Uterus (tissue), 3 donors: ENCODE measurements at regions not wholly inside any gene's neighbourhood (a gene's known extent, or its start where the extent isn't known, plus 50 kb on each side); places are given as distances from the start of the nearest gene placed in this dataset.

Experiments used
- DNase-seq, 2 donors: peaks; one replicate each; pipeline ENCODE4 v3.0.0-alpha.2; 2019 to 2020
- H3K27ac ChIP-seq, 2 donors: fragments of 200-600 bp; sonication (generic); 1 replicate in 1 of 2; 2 replicates in 1 of 2; pipeline ENCODE4 v1.5.1; 2016 to 2018
- H3K27me3 ChIP-seq, 2 donors: fragments of 200-600 bp; sonication (generic); one replicate each; pipeline ENCODE4 v1.5.1; 2018 to 2019; ENCODE audit warnings: control low read depth in 1 of 2
- H3K36me3 ChIP-seq, 2 donors: fragments of 200-600 bp; sonication (generic); one replicate each; pipeline ENCODE4 v1.5.1; 2019; ENCODE audit warnings: control low read depth in 1 of 2
- H3K4me1 ChIP-seq, 2 donors: fragments of 200-600 bp; sonication (generic); one replicate each; pipeline ENCODE4 v1.5.1; 2018 to 2019; ENCODE audit warnings: control low read depth in 1 of 2
- H3K4me3 ChIP-seq, 2 donors: fragments of 200-600 bp; sonication (generic); 1 replicate in 1 of 2; 2 replicates in 1 of 2; pipeline ENCODE4 v1.5.1; 2018 to 2019; ENCODE audit warnings: mild to moderate bottlenecking in 1 of 2
- H3K9me3 ChIP-seq, 2 donors: fragments of 200-600 bp; sonication (generic); one replicate each; pipeline ENCODE4 v1.5.1; 2019; ENCODE audit warnings: control low read depth in 1 of 2
- POLR2A ChIP-seq, 2 donors: fragments of 450-650 bp; IDR thresholded peaks; one replicate each; pipeline ENCODE4 v1.6.1; 2016; ENCODE audit warnings: antibody characterized with exemption in 2 of 2, mild to moderate bottlenecking in 1 of 2, moderate library complexity in 1 of 2
- intact Hi-C: fragments of 100-400 bp; cut with DNase I; formaldehyde crosslinking; loops from one replicate; pipeline ENCODE4 v1.15.1; 2023; ENCODE audit warnings: low total_unique reads
- TF ChIP-seq, protein P1 (sequence below), 4 experiments: fragments of 200-600 bp in 2 of 4; fragments of 450-650 bp in 2 of 4; sonication (generic) in 2 of 4; IDR thresholded peaks; one replicate each; pipeline ENCODE4 v1.5.1; 2016 to 2019; ENCODE audit warnings: antibody characterized with exemption in 4 of 4, mild to moderate bottlenecking in 2 of 4, moderate library complexity in 1 of 4
- donor health status: DM: yes; HTN: yes; CAD: no.

DNA sequence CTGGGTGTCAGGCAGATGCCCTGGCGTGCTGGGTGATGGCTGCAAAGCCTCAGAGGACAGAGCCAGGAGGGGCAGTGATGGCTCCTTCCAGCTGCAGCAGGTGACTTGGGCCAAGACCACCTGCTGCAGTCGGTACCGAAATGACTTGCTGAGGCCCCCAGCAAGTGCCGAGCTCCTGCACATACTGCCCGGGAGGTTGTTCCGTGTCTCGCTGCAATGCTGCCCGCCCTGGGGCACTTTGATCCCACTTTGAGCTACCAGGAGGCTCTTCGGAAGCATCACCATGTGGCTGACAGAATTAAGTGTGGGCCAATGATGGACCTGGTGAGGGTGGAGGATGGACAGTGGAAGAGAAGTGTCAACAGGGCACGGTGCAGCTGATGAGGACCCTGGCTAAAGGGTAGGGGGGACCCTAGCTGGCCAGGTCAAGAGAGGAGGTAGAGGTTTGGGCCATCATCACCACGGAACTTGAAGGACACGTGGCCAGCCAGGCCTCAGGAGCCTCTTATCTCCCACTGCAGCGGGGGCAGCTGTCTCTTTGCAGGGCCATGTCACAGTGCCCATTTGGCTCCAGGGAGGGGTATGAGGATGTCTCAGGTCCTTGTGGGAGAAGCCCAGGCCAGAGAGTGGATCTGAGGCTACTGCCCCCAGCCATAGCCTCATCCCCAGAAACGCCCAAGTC, 51.1 kb upstream of the NANOS1 start:
- DNase-seq = no peak
- Histone ChIP-seq H3K4me3 (no peak overlapping the region), H3K27me3 (no peaks in the 10 kb centered on the region), H3K9me3 (no peaks in the 10 kb centered on the region), H3K36me3 (no peaks in the 10 kb centered on the region), H3K27ac (no peak overlapping the region), H3K4me1 (no peaks in the 10 kb centered on the region)
- intact Hi-C loops = no loop called here
- TF ChIP-seq, protein P1, sequence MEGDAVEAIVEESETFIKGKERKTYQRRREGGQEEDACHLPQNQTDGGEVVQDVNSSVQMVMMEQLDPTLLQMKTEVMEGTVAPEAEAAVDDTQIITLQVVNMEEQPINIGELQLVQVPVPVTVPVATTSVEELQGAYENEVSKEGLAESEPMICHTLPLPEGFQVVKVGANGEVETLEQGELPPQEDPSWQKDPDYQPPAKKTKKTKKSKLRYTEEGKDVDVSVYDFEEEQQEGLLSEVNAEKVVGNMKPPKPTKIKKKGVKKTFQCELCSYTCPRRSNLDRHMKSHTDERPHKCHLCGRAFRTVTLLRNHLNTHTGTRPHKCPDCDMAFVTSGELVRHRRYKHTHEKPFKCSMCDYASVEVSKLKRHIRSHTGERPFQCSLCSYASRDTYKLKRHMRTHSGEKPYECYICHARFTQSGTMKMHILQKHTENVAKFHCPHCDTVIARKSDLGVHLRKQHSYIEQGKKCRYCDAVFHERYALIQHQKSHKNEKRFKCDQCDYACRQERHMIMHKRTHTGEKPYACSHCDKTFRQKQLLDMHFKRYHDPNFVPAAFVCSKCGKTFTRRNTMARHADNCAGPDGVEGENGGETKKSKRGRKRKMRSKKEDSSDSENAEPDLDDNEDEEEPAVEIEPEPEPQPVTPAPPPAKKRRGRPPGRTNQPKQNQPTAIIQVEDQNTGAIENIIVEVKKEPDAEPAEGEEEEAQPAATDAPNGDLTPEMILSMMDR (IDR thresholded peaks at IDR 0.05) = no peak
- TF ChIP-seq POLR2A (IDR thresholded peaks at IDR 0.05) = no peak

DNA sequence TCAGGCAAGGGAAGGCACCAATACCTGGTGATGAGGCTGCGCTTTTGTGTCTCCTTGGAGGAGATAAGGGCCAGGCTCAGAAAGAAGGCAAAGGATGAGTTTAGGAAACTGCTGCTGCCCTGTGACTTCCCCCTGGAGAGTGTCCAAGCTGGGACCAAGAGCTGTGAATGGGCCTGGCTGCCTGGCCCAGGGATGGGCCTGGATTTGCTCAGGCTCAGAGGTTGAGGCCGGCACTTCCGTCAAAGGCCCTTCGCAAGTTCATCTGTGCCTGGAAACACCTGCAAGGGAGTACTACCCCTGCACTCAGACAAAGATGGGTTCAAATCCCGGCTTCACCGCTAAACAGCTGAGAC, 50.5 kb upstream of the NANOS1 start:
- Histone ChIP-seq H3K4me1 (no peaks in the 10 kb centered on the region), H3K4me3 (no peak overlapping the region), H3K9me3 (no peaks in the 10 kb centered on the region), H3K27ac (no peak overlapping the region), H3K36me3 (no peaks in the 10 kb centered on the region), H3K27me3 (no peaks in the 10 kb centered on the region)
- intact Hi-C loops = no loop called here
- DNase-seq = no peak
- TF ChIP-seq, protein P1 (IDR thresholded peaks at IDR 0.05) = no peak
- TF ChIP-seq POLR2A (IDR thresholded peaks at IDR 0.05) = no peak

DNA sequence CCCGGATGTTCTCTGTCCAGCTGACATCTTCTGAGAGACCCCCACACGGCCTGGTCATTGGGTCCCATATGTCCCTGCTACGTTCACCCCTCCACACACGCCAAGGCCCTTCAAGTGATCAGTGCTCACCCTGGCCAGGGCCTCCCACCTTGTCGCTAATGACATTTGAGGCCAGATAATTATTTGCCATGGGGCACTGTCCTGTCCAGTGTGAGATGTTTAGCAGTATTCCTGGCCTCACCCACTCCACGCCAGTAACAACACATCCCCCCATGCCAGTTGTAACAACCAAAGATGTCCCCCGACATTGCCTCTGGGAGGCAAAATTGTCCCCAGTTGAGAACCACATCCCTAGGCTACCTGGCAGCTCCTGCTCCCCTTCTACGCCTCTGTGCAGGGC, 49.9 kb upstream of the NANOS1 start:
- TF ChIP-seq, protein P1 (IDR thresholded peaks at IDR 0.05) = no peak
- TF ChIP-seq POLR2A (IDR thresholded peaks at IDR 0.05) = no peak
- no peaks in the 10 kb centered on the region for H3K36me3 ChIP-seq
- intact Hi-C loops = no loop called here
- no peak overlapping the region for H3K4me3 ChIP-seq
- H3K27ac ChIP-seq = no peak overlapping the region
- DNase-seq = no peak
- no peaks in the 10 kb centered on the region for H3K4me1 ChIP-seq
- H3K9me3 ChIP-seq = peaks cover 0 to 2% of the 10 kb centered on the region in 2 donors
- no peaks in the 10 kb centered on the region for H3K27me3 ChIP-seq
